ENCODE measurements at regions not wholly inside any gene's neighbourhood (a gene's known extent, or its start where the extent isn't known, plus 50 kb on each side); places are given as distances from the start of the nearest gene placed in this dataset.

GRCh38 chr4:108313546-108314339, 145.0 kb upstream of the LEF1 start:
- Mint-ChIP-seq H3K27me3 (no peaks in the 10 kb centered on the region), H3K4me3 (no peak overlapping the region), H3K36me3 (peaks cover 5% of the 10 kb centered on the region), H3K4me1 (ENCODE audit: low read depth) (peaks cover 53% of the 10 kb centered on the region), H3K9me3 (ENCODE audit: low read depth) (no peaks in the 10 kb centered on the region), H3K27ac (no peak overlapping the region)

- H3K4me3 Mint-ChIP-seq = no peak overlapping the region
- H3K36me3 Mint-ChIP-seq = peaks cover 5% of the 10 kb centered on the region
- no peaks in the 10 kb centered on the region for H3K27me3 Mint-ChIP-seq
- H3K27ac Mint-ChIP-seq = no peak overlapping the region
- no peaks in the 10 kb centered on the region for H3K9me3 Mint-ChIP-seq (ENCODE audit: low read depth)
- peaks cover 65% of the 10 kb centered on the region for H3K4me1 Mint-ChIP-seq (ENCODE audit: low read depth)
These were observed 142.6 kb upstream of the LEF1 start for GRCh38 chr4:108311313-108311712.

GRCh38 chr4:108303488-108304177, 134.9 kb upstream of the LEF1 start:
- Mint-ChIP-seq H3K4me3 (no peak overlapping the region), H3K27ac (no peak overlapping the region), H3K4me1 (ENCODE audit: low read depth) (peaks cover 33% of the 10 kb centered on the region), H3K36me3 (no peaks in the 10 kb centered on the region), H3K9me3 (ENCODE audit: low read depth) (peaks cover 5% of the 10 kb centered on the region), H3K27me3 (no peaks in the 10 kb centered on the region)

GRCh38 chr4:108301545-108302251, 133.0 kb upstream of the LEF1 start:
- peaks cover 5% of the 10 kb centered on the region for H3K9me3 Mint-ChIP-seq (ENCODE audit: low read depth)
- H3K4me1 Mint-ChIP-seq (ENCODE audit: low read depth) = peaks cover 20% of the 10 kb centered on the region
- peak overlapping the region; percentile 21 for H3K4me3 Mint-ChIP-seq
- H3K36me3 Mint-ChIP-seq = no peaks in the 10 kb centered on the region
- H3K27me3 Mint-ChIP-seq = no peaks in the 10 kb centered on the region
- H3K27ac Mint-ChIP-seq = peak overlapping the region; percentile 81

GRCh38 chr4:108297605-108298004, 128.9 kb upstream of the LEF1 start:
- H3K4me1 Mint-ChIP-seq (ENCODE audit: low read depth) = peaks cover 16% of the 10 kb centered on the region
- H3K36me3 Mint-ChIP-seq = no peaks in the 10 kb centered on the region
- H3K27ac Mint-ChIP-seq = no peak overlapping the region
- H3K9me3 Mint-ChIP-seq (ENCODE audit: low read depth) = peaks cover 5% of the 10 kb centered on the region
- H3K4me3 Mint-ChIP-seq = no peak overlapping the region
- no peaks in the 10 kb centered on the region for H3K27me3 Mint-ChIP-seq

GRCh38 chr4:108292229-108292628, 123.5 kb upstream of the LEF1 start:
- no peak overlapping the region for H3K27ac Mint-ChIP-seq
- H3K36me3 Mint-ChIP-seq = peaks cover 3% of the 10 kb centered on the region
- no peaks in the 10 kb centered on the region for H3K9me3 Mint-ChIP-seq (ENCODE audit: low read depth)
- peaks cover 19% of the 10 kb centered on the region for H3K4me1 Mint-ChIP-seq (ENCODE audit: low read depth)
- no peak overlapping the region for H3K4me3 Mint-ChIP-seq
- H3K27me3 Mint-ChIP-seq = no peaks in the 10 kb centered on the region

- no peaks in the 10 kb centered on the region for H3K27me3 Mint-ChIP-seq
- H3K4me1 Mint-ChIP-seq (ENCODE audit: low read depth) = peaks cover 19% of the 10 kb centered on the region
- H3K36me3 Mint-ChIP-seq = peaks cover 3% of the 10 kb centered on the region
- no peak overlapping the region for H3K4me3 Mint-ChIP-seq
- no peaks in the 10 kb centered on the region for H3K9me3 Mint-ChIP-seq (ENCODE audit: low read depth)
- no peak overlapping the region for H3K27ac Mint-ChIP-seq
These were observed 122.4 kb upstream of the LEF1 start for GRCh38 chr4:108291137-108291536.

GRCh38 chr4:108287834-108288413, 119.2 kb upstream of the LEF1 start:
- Mint-ChIP-seq H3K4me1 (ENCODE audit: low read depth) (peaks cover 18% of the 10 kb centered on the region), H3K36me3 (peaks cover 3% of the 10 kb centered on the region), H3K4me3 (no peak overlapping the region), H3K9me3 (ENCODE audit: low read depth) (no peaks in the 10 kb centered on the region), H3K27ac (no peak overlapping the region), H3K27me3 (no peaks in the 10 kb centered on the region)

GRCh38 chr4:108280072-108280471, 111.3 kb upstream of the LEF1 start:
- H3K27ac Mint-ChIP-seq = no peak overlapping the region
- peaks cover 23% of the 10 kb centered on the region for H3K36me3 Mint-ChIP-seq
- no peaks in the 10 kb centered on the region for H3K27me3 Mint-ChIP-seq
- H3K4me3 Mint-ChIP-seq = no peak overlapping the region
- no peaks in the 10 kb centered on the region for H3K9me3 Mint-ChIP-seq (ENCODE audit: low read depth)
- H3K4me1 Mint-ChIP-seq (ENCODE audit: low read depth) = peaks cover 5% of the 10 kb centered on the region

GRCh38 chr4:108276690-108277089, 108.0 kb upstream of the LEF1 start:
- H3K4me1 Mint-ChIP-seq (ENCODE audit: low read depth) = peaks cover 15% of the 10 kb centered on the region
- H3K27ac Mint-ChIP-seq = no peak overlapping the region
- H3K36me3 Mint-ChIP-seq = peaks cover 23% of the 10 kb centered on the region
- no peaks in the 10 kb centered on the region for H3K9me3 Mint-ChIP-seq (ENCODE audit: low read depth)
- no peaks in the 10 kb centered on the region for H3K27me3 Mint-ChIP-seq
- no peak overlapping the region for H3K4me3 Mint-ChIP-seq

- H3K36me3 Mint-ChIP-seq = peaks cover 10% of the 10 kb centered on the region
- peaks cover 22% of the 10 kb centered on the region for H3K4me1 Mint-ChIP-seq (ENCODE audit: low read depth)
- H3K9me3 Mint-ChIP-seq (ENCODE audit: low read depth) = no peaks in the 10 kb centered on the region
- no peaks in the 10 kb centered on the region for H3K27me3 Mint-ChIP-seq
- H3K27ac Mint-ChIP-seq = no peak overlapping the region
- H3K4me3 Mint-ChIP-seq = no peak overlapping the region
These were observed 104.3 kb upstream of the LEF1 start for GRCh38 chr4:108272986-108273385.

- Mint-ChIP-seq H3K9me3 (ENCODE audit: low read depth) (no peaks in the 10 kb centered on the region), H3K27ac (no peak overlapping the region), H3K36me3 (peaks cover 9% of the 10 kb centered on the region), H3K4me3 (no peak overlapping the region), H3K4me1 (ENCODE audit: low read depth) (peaks cover 22% of the 10 kb centered on the region), H3K27me3 (no peaks in the 10 kb centered on the region)
These were observed 103.8 kb upstream of the LEF1 start for GRCh38 chr4:108272561-108272960.

GRCh38 chr4:108272046-108272445, 103.3 kb upstream of the LEF1 start:
- peaks cover 9% of the 10 kb centered on the region for H3K36me3 Mint-ChIP-seq
- H3K27ac Mint-ChIP-seq = no peak overlapping the region
- no peaks in the 10 kb centered on the region for H3K9me3 Mint-ChIP-seq (ENCODE audit: low read depth)
- H3K4me3 Mint-ChIP-seq = no peak overlapping the region
- peaks cover 22% of the 10 kb centered on the region for H3K4me1 Mint-ChIP-seq (ENCODE audit: low read depth)
- H3K27me3 Mint-ChIP-seq = no peaks in the 10 kb centered on the region

GRCh38 chr4:108270466-108271450, 102.0 kb upstream of the LEF1 start:
- no peaks in the 10 kb centered on the region for H3K27me3 Mint-ChIP-seq
- H3K36me3 Mint-ChIP-seq = peaks cover 8% of the 10 kb centered on the region
- H3K4me3 Mint-ChIP-seq = no peak overlapping the region
- peaks cover 22% of the 10 kb centered on the region for H3K4me1 Mint-ChIP-seq (ENCODE audit: low read depth)
- no peaks in the 10 kb centered on the region for H3K9me3 Mint-ChIP-seq (ENCODE audit: low read depth)
- no peak overlapping the region for H3K27ac Mint-ChIP-seq

Measured in activated naive CD8-positive, alpha-beta T cell (primary cell).